HG03432 (cell line): ENCODE measurements at regions not wholly inside any gene's neighbourhood (a gene's known extent, or its start where the extent isn't known, plus 50 kb on each side); places are given as distances from the start of the nearest gene placed in this dataset.

Source experiments
- ATAC-seq: cut with Tn5 transposase; IDR thresholded peaks from one replicate; pipeline ENCODE4 v1.9.1; 2021; ENCODE audit warnings: mild to moderate bottlenecking, moderate library complexity; ENCODE audit not compliant: unreplicated experiment

DNA sequence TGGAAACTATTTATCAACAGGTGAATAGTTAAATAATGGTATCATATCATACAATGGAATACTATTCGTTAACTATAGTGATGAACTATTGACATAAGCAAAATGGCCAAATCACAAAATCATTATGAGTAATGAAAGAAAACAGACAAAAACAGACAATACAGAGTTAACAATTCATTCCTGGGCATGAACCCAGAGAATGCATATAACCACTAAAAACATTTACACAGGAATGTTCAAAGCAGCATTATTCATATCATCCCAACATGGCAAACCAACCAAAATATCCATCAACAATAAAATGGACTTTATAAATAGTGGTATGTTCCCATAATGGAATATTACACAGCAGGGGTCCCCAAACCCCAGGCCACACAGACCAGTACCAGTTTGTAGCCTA, 131.2 kb upstream of the CYP1B1 start:
- no peak for ATAC-seq

- no peak for ATAC-seq
These were observed 127.5 kb upstream of the CYP1B1 start for GRCh38 chr2:38203446-38203810.

- ATAC-seq, result no peak
These were observed 126.9 kb upstream of the CYP1B1 start for GRCh38 chr2:38202713-38203445.

- no peak for ATAC-seq
These were observed 125.8 kb upstream of the CYP1B1 start for GRCh38 chr2:38201784-38202183.

- ATAC-seq, result no peak
These were observed 124.6 kb upstream of the CYP1B1 start for GRCh38 chr2:38200598-38200997.

GRCh38 chr2:38199127-38199526, 123.2 kb upstream of the CYP1B1 start:
- no peak for ATAC-seq

- ATAC-seq, result no peak
These were observed 118.8 kb upstream of the CYP1B1 start for GRCh38 chr2:38194751-38195150.

DNA sequence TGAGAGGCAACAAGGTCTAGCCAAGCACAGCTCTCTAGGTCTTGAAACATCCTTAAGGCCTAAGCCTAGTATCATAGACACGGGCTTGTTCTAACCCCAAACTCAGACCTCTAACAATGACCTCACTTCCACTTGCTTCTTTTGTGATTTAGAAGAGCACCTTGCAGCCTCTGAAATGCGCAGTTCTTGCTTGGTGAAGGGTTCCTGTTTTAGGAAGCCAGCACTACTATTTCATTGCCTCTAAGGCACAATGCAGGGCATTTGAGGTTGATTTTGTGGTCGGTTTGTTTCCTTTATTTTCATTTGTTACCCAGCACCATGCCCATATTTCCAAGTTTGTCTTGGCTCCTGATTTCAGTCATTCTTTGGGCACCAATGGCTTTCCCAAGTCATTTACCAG, 117.0 kb upstream of the CYP1B1 start:
- no peak for ATAC-seq

- ATAC-seq, result no peak
These were observed 116.1 kb upstream of the CYP1B1 start for GRCh38 chr2:38192046-38192445.

GRCh38 chr2:38191516-38191915, 115.6 kb upstream of the CYP1B1 start:
- ATAC-seq, result no peak

DNA sequence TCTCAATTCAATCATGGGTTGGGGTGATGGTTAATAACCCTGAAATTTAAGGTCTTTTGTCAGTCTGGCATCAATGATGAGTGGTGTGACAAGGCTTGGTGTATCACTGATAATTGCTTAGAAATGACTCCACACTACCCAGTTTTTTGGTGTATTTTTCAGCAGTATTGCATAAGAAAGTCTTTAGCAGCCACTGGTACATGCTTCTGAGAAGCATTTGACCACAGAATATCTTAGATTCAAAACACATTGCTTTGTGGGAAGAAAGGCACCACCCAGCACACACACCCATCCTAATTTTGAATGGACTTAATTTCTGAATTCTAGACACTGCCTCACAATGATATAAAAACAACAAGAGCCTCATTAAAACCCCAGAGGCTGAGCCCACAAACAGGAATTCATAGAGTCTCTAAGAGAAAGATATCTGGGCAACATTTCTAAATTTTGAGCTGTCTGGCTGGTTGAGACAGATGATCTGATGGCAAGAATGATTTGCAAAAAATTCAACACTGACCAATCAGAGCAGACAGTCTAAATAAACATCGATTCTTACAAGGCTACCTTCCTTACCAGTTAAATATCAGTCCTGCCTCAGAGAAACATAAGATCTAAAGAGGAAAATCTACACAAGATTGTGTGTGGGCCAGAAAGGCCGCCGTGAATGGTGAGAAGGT, 114.7 kb upstream of the CYP1B1 start:
- ATAC-seq, result no peak

DNA sequence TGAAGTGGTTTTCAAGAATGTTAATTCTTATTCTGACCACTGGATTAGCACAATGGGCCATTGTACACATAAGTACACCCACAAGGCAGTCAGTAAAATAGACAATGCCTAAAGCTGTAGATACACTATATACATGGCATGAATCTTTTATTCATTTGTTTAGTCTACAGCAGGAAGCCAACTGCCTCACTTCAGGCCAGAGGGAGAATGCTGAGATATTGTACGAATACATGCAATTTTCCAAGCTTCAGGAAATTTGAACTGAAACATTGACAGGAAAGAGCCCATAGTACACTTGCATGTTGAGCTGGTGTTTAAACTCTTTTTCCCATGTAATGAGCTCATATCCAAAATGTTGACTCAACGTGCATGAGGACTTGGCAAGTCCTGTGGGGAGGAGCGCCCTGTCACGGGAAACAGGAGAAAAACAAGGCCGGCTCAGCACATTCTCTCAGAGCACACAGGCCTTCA, 111.6 kb upstream of the CYP1B1 start:
- ATAC-seq, result no peak

DNA sequence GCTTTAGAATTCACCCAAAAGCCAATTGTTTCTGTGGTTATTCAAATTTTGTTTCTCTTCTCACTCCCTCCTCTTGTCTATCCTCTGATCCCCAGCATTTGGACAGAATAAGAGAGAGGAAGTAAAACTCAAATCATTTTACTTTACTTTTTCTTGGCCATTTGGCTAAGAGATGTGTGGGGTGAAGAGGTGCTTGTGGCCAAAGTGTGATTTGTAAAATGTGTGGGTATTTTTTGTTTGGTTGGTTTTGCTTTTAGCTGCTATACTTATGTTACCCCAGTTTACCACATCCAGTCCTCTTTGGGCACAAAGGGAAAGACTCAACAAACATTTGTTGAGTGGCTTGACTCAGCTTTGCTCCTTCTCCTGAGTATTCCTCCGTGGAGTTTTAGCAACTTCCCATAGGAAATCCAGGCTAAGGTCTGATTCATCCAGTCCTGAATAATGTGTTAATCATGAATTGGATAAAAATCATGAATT, 109.1 kb upstream of the CYP1B1 start:
- ATAC-seq, result peak; percentile 95

DNA sequence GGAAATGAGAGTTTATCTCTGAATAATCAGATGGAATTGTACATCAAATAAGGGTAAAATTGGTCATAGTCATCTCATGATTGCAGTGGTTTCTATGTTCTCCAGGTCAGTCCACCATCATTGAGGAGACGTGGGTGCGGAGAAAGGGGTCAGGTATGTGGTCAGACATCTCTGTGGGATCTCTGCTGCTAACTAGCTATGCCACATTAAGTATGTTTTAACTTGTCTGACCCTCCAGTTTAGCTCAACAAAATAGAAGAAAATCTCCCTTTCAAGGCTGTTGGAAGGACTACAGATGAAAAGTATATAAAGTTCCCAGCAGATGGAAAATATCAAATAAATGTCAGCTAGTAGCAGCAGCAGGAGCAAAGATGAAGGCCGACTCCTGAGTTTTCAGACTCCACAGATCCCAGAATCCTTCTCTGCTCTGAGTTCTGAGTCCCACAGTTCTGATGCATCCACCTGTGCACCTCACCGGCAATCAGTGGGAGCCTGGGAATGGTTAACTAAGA, 106.6 kb upstream of the CYP1B1 start:
- ATAC-seq, result no peak

- no peak for ATAC-seq
These were observed 106.0 kb upstream of the CYP1B1 start for GRCh38 chr2:38181806-38182491.

DNA sequence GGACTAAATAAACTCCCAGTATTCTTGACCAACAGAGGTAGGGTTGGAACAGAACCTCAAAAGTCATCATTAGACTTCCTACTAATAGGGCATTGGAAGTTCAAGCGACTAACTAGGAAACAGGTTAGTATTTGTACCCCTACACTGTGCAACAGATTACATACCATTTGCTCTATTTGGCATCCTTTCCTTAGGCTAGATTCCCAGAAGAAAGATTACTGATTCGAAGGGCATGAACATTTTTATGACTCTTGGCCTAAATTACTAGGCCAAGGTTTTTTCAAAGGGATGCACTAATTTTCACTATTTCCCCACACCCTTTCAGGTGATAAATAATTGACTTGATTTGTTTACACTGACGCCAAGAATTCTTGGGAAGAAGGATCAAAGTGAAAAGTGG, 104.8 kb upstream of the CYP1B1 start:
- no peak for ATAC-seq

DNA sequence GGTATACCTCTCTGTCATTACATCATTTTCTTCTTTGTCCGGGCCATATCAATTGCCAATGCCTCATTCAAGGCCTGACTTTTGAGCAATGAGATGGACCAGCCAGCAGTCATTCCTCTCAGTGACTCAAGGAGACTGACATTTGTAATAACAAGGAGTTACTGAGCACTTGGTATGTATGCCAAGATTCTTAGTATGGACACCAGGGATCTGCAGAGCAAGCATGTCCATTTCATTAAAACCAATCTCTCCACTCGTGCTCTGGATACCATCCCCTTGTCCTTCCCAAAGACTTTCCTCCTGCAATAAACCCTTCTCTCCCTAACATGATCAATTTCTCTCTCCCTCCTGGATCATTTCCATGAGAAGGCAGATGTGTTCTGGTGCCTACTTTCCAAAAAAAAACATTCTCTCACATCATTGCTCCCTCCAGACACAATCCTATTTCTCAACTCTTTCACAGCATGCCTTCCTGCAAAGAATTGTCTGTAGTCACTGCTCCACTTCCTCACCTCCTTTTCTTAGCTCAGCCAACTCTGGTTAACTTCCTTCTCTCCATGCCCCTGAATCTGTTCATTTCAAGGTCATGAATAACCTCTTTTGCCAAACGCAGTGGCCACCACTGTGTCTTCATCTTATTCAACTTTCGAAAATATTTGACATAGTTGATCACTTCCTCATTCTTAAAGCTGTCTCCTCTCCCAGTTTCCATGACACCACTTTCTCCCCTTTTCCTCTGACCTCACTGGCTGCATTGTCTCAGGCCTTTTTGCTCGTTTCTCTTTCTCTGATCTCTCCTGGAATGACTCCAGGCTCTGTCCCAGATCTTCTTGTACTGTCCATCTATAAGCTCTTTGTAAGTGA, 102.8 kb upstream of the CYP1B1 start:
- ATAC-seq, result peak; percentile 82

DNA sequence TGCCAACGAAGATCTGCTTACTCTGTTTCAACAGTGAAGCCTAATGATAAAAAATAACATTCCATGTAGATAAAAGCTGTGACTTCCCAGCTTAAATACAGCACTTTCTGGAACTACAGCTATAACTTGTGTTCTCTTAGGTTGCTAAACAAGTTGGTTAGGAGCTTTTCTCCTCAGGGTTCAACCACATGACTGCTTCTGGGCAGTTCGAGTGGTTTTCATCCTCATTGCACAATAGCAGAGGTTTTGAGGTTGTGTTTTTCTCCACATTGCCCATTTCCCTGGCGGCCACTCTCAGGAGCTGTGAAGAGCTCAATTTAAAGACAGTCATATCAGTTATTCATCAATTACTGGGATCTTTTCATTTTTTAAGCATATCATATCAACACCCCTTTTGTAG, 102.2 kb upstream of the CYP1B1 start:
- ATAC-seq, result no peak

GRCh38 chr2:38176619-38177021, 100.7 kb upstream of the CYP1B1 start:
- no peak for ATAC-seq

DNA sequence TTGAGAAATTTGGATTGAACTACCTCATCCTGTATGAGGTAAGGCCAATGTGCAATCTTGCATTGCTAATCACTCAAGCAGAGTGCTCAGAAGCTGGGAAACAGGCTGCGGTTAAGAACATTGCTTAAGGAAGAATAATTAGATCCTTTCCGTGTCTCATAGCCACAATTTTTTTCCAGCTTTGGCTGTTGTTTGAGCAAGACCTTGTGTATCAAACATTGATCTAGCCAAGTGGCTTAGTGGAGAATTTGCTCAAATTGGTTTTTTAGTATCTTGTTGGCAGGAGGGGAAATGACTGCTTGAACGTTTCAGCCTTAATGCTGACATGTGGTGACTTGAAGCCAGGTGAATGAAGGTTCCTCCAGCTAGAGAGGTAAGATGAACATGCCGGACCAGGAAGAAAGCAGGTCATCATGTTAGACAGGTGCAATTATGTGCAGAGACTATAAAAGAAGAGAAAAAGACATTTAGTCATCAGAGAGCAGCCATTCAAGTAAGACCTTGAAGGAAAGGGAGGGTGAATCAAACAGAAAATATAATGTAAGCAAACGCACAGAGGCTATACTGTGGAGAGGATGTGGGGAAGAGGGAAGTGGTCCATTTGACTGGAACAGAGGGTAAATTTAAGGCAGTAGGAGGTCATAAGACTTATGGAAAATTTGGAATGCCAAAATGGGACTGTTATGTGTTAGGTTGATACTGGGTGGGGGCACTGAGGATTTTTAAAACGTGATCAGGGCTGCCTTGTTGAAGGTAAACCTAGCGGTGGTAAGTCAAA, 98.9 kb upstream of the CYP1B1 start:
- no peak for ATAC-seq
